Astrocyte (in vitro differentiated cells and primary cell): ENCODE measurements at regions not wholly inside any gene's neighbourhood (a gene's known extent, or its start where the extent isn't known, plus 50 kb on each side); places are given as distances from the start of the nearest gene placed in this dataset.

Source experiments
- DNase-seq: peaks from one replicate; pipeline ENCODE4 v3.0.0-alpha.2; 2010; ENCODE audit warnings: low read depth
- FAIRE-seq: peaks from 2 replicates; lab custom pipeline; 2011; peaks lifted over from hg19 to GRCh38; lab: Jason Lieb, UNC
- H2AFZ ChIP-seq: 2 replicates; pipeline ENCODE4 v1.6.0; 2012; ENCODE audit warnings: low read depth, low read length, inconsistent platforms
- H3K27ac ChIP-seq: 2 replicates; pipeline ENCODE4 v1.5.1; 2011; ENCODE audit warnings: low read depth, low read length, inconsistent platforms
- H3K27me3 ChIP-seq: 2 replicates; pipeline ENCODE4 v1.6.0; 2011; ENCODE audit warnings: low read length, inconsistent platforms; ENCODE audit not compliant: insufficient read depth
- H3K36me3 ChIP-seq: 2 replicates; pipeline ENCODE4 v1.5.1; 2011; ENCODE audit warnings: low read length, inconsistent platforms; ENCODE audit not compliant: insufficient read depth
- H3K4me1 ChIP-seq: 2 replicates; pipeline ENCODE4 v1.5.1; 2011; ENCODE audit warnings: low read length, inconsistent platforms; ENCODE audit not compliant: insufficient read depth
- H3K4me2 ChIP-seq: 2 replicates; pipeline ENCODE4 v1.6.0; 2012; ENCODE audit warnings: low read length, inconsistent platforms
- H3K4me3 ChIP-seq: 2 replicates; pipeline ENCODE4 v1.5.1; 2011; ENCODE audit warnings: low read depth, mild to moderate bottlenecking, low read length, inconsistent platforms; ENCODE audit not compliant: insufficient read depth
- H3K79me2 ChIP-seq: 2 replicates; pipeline ENCODE4 v1.6.0; 2012; ENCODE audit warnings: mild to moderate bottlenecking, low read length, inconsistent platforms; ENCODE audit not compliant: insufficient read depth
- H3K9ac ChIP-seq: 2 replicates; pipeline ENCODE4 v1.6.0; 2012; ENCODE audit warnings: mild to moderate bottlenecking, low read length, inconsistent platforms
- H3K9me3 ChIP-seq: 2 replicates; pipeline ENCODE4 v1.5.1; 2012; ENCODE audit warnings: low read depth, mild to moderate bottlenecking, low read length, inconsistent platforms; ENCODE audit not compliant: insufficient read depth
- H4K20me1 ChIP-seq: 2 replicates; pipeline ENCODE4 v1.6.0; 2012; ENCODE audit warnings: low read length, inconsistent platforms; ENCODE audit not compliant: insufficient read depth
- H3K27ac Mint-ChIP-seq: one replicate; pipeline ENCODE4 v1.8.0; 2021; ENCODE audit warnings: mild to moderate bottlenecking, mixed read lengths; ENCODE audit not compliant: unreplicated experiment
- H3K27me3 Mint-ChIP-seq: one replicate; pipeline ENCODE4 v1.8.0; 2021; ENCODE audit warnings: low read depth, mixed read lengths; ENCODE audit not compliant: unreplicated experiment
- H3K36me3 Mint-ChIP-seq: one replicate; pipeline ENCODE4 v1.8.0; 2021; ENCODE audit warnings: low read depth, mixed read lengths; ENCODE audit not compliant: unreplicated experiment
- H3K4me1 Mint-ChIP-seq: one replicate; pipeline ENCODE4 v1.8.0; 2021; ENCODE audit warnings: low read depth, mixed read lengths; ENCODE audit not compliant: unreplicated experiment
- H3K4me3 Mint-ChIP-seq: one replicate; pipeline ENCODE4 v1.8.0; 2021; ENCODE audit warnings: mild to moderate bottlenecking, moderate library complexity, mixed read lengths; ENCODE audit not compliant: unreplicated experiment
- H3K9me3 Mint-ChIP-seq: one replicate; pipeline ENCODE4 v1.8.0; 2021; ENCODE audit warnings: mild to moderate bottlenecking, mixed read lengths; ENCODE audit not compliant: unreplicated experiment
- CTCF ChIP-seq: IDR thresholded peaks from 2 replicates; pipeline ENCODE4 v1.5.1; 2011; ENCODE audit warnings: low read depth, mild to moderate bottlenecking, inconsistent platforms, low read length, moderate library complexity; ENCODE audit not compliant: insufficient read depth
- EZH2 ChIP-seq: IDR thresholded peaks from 2 replicates; pipeline ENCODE4 v1.6.1; 2012; ENCODE audit warnings: mild to moderate bottlenecking, low read length, inconsistent platforms; ENCODE audit not compliant: insufficient read depth

- Mint-ChIP-seq H3K36me3 (no peaks in the 10 kb centered on the region), H3K4me3 (no peak overlapping the region), H3K27me3 (no peaks in the 10 kb centered on the region), H3K4me1 (peaks cover 10% of the 10 kb centered on the region), H3K27ac (no peak overlapping the region), H3K9me3 (peaks cover 5% of the 10 kb centered on the region)
- TF ChIP-seq CTCF (no peak), EZH2 (no peak)
- Histone ChIP-seq H2AFZ (no peak overlapping the region), H3K4me1 (no peaks in the 10 kb centered on the region), H3K27me3 (no peaks in the 10 kb centered on the region), H4K20me1 (no peaks in the 10 kb centered on the region), H3K27ac (no peak overlapping the region), H3K4me2 (no peak overlapping the region), H3K36me3 (no peaks in the 10 kb centered on the region), H3K9ac (no peak overlapping the region), H3K9me3 (no peaks in the 10 kb centered on the region), H3K79me2 (no peaks in the 10 kb centered on the region), H3K4me3 (no peak overlapping the region)
- DNase-seq, result no peak
- no peak for FAIRE-seq
Observed at GRCh38 chrX:7512845-7513244, 330.1 kb upstream of the VCX start.

- H3K4me1 ChIP-seq, result no peaks in the 10 kb centered on the region
- Mint-ChIP-seq H3K4me3 (no peak overlapping the region), H3K36me3 (no peaks in the 10 kb centered on the region), H3K9me3 (no peaks in the 10 kb centered on the region), H3K4me1 (no peaks in the 10 kb centered on the region), H3K27me3 (no peaks in the 10 kb centered on the region), H3K27ac (no peak overlapping the region)
- no peak overlapping the region for H3K9ac ChIP-seq
- H3K36me3 ChIP-seq, result no peaks in the 10 kb centered on the region
- no peak overlapping the region for H3K4me2 ChIP-seq
- no peaks in the 10 kb centered on the region for H3K9me3 ChIP-seq
- no peak overlapping the region for H3K27ac ChIP-seq
- H2AFZ ChIP-seq, result no peak overlapping the region
- TF ChIP-seq CTCF (no peak), EZH2 (no peak)
- no peaks in the 10 kb centered on the region for H3K79me2 ChIP-seq
- no peaks in the 10 kb centered on the region for H3K27me3 ChIP-seq
- no peak overlapping the region for H3K4me3 ChIP-seq
- no peaks in the 10 kb centered on the region for H4K20me1 ChIP-seq
- DNase-seq (no peak), FAIRE-seq (no peak)
Observed at GRCh38 chrX:7503251-7503650, 339.7 kb upstream of the VCX start.

GRCh38 chrX:7500386-7500785 is 342.6 kb upstream of the VCX start:
- Histone ChIP-seq H2AFZ (no peak overlapping the region), H3K27me3 (no peaks in the 10 kb centered on the region), H3K4me3 (no peak overlapping the region), H3K27ac (no peak overlapping the region), H4K20me1 (no peaks in the 10 kb centered on the region), H3K4me2 (no peak overlapping the region), H3K9ac (no peak overlapping the region), H3K79me2 (no peaks in the 10 kb centered on the region), H3K36me3 (no peaks in the 10 kb centered on the region), H3K9me3 (no peaks in the 10 kb centered on the region), H3K4me1 (no peaks in the 10 kb centered on the region)
- DNase-seq, result no peak
- no peaks in the 10 kb centered on the region for H3K27me3 Mint-ChIP-seq
- no peak overlapping the region for H3K27ac Mint-ChIP-seq
- H3K4me3 Mint-ChIP-seq, result no peak overlapping the region
- no peaks in the 10 kb centered on the region for H3K4me1 Mint-ChIP-seq
- FAIRE-seq, result no peak
- TF ChIP-seq CTCF (no peak), EZH2 (no peak)
- H3K9me3 Mint-ChIP-seq, result no peaks in the 10 kb centered on the region
- H3K36me3 Mint-ChIP-seq, result no peaks in the 10 kb centered on the region
